Skin epidermis (tissue), 12 donors: ENCODE measurements at regions not wholly inside any gene's neighbourhood (a gene's known extent, or its start where the extent isn't known, plus 50 kb on each side); places are given as distances from the start of the nearest gene placed in this dataset.

Source experiments
- H3K27ac ChIP-seq, 21 experiments: fragments of 200-600 bp; sonication (generic) in 11 of 21; one replicate each; pipeline ENCODE4 v1.5.0; 2020; ENCODE audit warnings: mild to moderate bottlenecking in 3 of 21, inconsistent platforms in 2 of 21, moderate library complexity in 2 of 21
- H3K4me3 ChIP-seq, 7 experiments: fragments of 200-600 bp; sonication (generic) in 2 of 7; one replicate each; pipeline ENCODE4 v1.5.0; 2020; ENCODE audit warnings: inconsistent platforms in 2 of 7, mild to moderate bottlenecking in 2 of 7, moderate library complexity in 1 of 7

- Histone ChIP-seq H3K4me3 (no peak overlapping the region), H3K27ac (no peak overlapping the region)
These were observed 107.4 kb upstream of the MSX1 start for GRCh38 chr4:4752025-4752424.

- H3K4me3 ChIP-seq: no peak overlapping the region
- H3K27ac ChIP-seq: no peak overlapping the region
These were observed 109.3 kb upstream of the MSX1 start for GRCh38 chr4:4750187-4750586.

DNA sequence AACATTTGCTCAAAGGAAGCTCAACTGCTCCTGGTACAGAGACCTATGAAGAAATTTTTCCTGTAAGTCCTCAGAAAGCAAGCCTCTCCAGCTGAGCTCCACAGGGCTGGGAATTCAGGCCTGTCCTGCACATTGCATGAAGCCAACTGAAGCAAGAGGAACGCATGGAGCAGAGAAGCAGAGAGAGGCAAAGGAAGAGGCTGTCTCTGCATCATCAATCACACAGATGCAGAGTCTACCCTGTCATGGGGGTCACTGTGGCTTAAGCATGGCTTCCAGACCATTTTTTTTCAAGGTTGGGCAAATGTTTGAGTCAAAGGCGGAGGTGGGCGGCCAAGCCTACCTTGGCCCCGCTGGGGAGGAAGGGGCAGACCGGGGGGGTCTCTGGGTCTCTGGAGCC is 110.3 kb upstream of the MSX1 start:
- Histone ChIP-seq H3K27ac (no peak overlapping the region), H3K4me3 (no peak overlapping the region)

DNA sequence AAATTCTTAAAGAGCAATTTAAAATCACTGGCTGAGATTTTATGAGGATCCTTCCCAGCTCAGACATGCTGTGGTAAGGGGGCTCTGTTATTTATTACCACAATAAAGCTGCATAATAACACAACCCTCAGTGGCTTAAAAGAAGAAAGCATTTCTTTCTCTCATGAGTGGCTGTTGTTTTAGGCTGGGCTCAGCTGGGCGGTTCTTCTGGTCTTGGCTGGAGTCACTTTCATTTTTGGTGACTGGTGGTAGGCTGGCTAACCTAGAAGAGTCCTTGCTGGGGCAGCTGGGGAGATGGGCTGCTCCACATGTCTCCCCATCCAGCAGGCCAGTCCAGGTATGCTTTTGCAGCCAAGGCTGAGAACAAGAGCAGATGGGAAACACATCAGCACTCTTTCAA is 113.0 kb upstream of the MSX1 start:
- Histone ChIP-seq H3K27ac (no peak overlapping the region), H3K4me3 (no peak overlapping the region)

DNA sequence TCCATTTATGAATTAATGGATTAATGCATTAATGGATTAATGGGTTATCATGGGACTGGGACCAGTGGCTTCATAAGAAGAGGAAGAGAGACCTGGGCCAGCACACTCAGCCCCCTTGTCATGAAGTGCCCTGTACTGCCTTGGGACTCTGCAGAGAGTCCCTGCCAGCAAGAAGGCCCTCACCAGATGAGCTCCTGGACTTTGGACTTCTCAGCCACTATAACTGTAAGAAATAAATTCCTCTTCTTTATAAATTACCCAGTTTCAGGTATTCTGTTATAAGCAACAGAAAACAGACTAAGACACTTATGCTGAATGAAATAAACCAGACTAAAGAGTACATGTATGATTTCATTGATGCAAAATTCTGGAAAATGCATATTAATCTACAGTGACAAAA is 119.4 kb upstream of the MSX1 start:
- Histone ChIP-seq H3K27ac (no peak overlapping the region), H3K4me3 (no peak overlapping the region)

DNA sequence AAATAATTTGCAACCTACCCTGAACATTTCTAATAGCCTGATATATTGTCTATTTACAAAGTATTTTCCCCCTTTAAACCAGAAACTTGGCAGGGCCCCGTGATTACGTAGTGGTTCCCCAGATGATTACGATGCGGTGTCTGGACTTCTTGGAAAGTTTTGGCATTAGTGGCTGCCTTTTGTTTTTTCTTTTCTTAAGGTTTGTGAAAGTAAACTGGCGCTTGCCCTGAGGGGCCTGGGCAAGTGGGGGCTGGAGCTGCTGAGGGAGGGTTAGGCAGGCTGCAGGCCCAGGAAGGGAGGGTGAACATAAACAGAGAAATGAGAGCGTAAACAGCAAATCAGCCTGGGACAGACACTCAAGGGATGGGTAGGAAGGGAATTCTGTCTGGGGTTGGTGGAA is 123.6 kb upstream of the MSX1 start:
- Histone ChIP-seq H3K4me3 (no peak overlapping the region), H3K27ac (no peak overlapping the region)

- Histone ChIP-seq H3K4me3 (no peak overlapping the region), H3K27ac (peak overlapping the region in 1 of 21 experiments; percentile 48)
These were observed 124.2 kb upstream of the MSX1 start for GRCh38 chr4:4735136-4735750.

DNA sequence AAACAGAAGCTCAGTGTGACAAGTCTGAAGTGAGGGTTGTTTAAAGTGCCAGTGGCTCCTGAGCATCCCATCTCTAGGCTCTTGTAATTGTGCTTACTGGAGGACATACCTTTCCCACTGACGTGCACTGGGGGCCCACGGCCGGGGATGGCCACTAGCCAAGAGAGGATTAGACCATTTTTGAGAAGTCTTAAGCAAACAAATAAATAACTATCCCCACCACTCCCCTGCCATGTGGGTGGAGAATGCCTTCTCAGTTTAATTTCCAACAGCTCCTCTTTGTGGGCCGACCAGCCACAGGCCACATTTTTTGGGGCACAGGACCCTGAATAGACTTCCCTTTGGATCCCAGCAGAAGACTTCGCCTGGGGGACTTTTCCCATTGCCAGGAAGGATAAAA is 125.0 kb upstream of the MSX1 start:
- H3K27ac ChIP-seq: peak overlapping the region in 1 of 21 experiments; percentile 48
- no peak overlapping the region for H3K4me3 ChIP-seq

DNA sequence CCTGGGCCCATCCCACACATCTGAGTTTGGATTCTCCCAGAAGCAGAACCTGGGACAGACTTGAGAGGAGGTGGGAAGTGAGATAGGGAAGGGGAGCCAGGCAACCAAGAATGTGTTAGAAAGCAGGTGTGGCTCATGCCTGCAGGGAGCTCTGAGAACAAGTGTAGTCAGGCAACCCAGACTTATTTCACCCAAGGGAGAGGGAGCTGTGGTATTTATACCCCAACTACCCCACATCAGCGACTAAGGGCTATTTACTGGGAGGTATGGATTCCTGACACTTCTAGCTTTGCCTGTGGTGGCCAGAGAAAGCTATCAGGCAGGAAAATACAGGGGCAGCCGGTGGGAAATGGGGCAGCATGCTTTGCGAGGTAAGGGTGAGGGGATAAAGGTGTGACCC is 125.8 kb upstream of the MSX1 start:
- no peak overlapping the region for H3K27ac ChIP-seq

DNA sequence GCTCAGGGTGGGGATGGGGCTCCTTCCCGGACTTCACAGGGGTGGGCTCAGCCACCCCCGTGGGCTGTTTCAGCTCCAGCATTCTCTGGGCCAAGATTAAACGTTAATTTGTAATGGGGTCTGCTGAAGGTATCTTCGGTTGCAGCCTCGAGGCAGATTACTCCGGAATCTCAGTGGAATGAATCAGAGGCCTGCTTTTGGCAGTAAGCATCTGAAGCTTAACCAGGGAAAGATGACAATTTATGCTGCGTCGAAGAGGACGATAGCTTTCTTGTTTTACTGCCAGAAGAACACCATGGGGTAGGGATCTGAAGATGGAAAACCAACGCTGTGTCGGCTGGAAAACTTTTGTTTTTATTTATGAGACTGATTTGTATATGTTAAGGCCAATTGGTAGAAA is 129.2 kb upstream of the MSX1 start:
- H3K27ac ChIP-seq: no peak overlapping the region
- no peak overlapping the region for H3K4me3 ChIP-seq

More for the DNA sequence above, 125.8 kb upstream of the MSX1 start:
- H3K4me3 ChIP-seq: no peak overlapping the region

GRCh38 chr4:4729206-4729605 is 130.3 kb upstream of the MSX1 start:
- no peak overlapping the region for H3K4me3 ChIP-seq
- H3K27ac ChIP-seq: no peak overlapping the region

- H3K27ac ChIP-seq: no peak overlapping the region
- H3K4me3 ChIP-seq: no peak overlapping the region
These were observed 131.9 kb upstream of the MSX1 start for GRCh38 chr4:4727536-4727935.

DNA sequence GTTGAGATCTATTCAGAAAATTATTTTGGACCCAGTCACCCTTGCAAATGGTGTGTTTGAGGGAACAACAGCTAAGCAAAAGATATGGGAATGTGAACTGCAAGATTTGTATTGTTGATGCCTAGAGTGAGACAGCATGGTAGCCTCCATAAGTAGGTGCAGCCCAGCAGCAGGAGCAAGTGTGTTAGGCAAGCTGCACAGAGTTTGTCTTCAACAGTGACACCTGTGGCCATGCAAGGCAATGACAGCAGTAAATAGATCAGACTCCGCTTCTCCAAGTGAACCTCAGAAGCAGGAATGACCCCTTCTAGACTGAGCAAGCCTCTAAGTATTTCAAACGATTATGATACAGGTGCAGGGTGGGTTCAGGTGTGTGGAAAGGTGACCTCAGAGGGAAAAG is 133.4 kb upstream of the MSX1 start:
- Histone ChIP-seq H3K27ac (no peak overlapping the region), H3K4me3 (no peak overlapping the region)

GRCh38 chr4:4724321-4724720 is 135.1 kb upstream of the MSX1 start:
- Histone ChIP-seq H3K4me3 (no peak overlapping the region), H3K27ac (no peak overlapping the region)

DNA sequence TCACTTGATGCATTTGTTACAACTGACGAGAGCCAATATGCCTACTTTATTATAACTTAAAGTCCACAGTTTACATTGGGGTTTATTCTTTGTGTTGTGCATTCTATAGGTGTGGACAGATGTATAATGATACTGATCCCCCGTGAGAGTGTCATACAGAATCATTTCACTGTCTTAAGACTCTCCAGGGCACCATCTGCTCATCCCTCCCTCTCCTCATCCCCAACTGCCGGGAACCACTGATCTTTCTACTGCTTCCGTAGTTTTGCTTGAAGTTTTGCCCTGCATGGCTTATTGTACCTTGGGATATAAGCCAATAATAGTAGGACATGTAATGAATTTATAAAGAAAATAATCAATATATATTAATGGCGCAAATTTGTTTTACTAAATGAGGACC is 137.8 kb upstream of the MSX1 start:
- H3K4me3 ChIP-seq: no peak overlapping the region
- H3K27ac ChIP-seq: no peak overlapping the region

GRCh38 chr4:4720646-4721045 is 138.8 kb upstream of the MSX1 start:
- H3K4me3 ChIP-seq: no peak overlapping the region

DNA sequence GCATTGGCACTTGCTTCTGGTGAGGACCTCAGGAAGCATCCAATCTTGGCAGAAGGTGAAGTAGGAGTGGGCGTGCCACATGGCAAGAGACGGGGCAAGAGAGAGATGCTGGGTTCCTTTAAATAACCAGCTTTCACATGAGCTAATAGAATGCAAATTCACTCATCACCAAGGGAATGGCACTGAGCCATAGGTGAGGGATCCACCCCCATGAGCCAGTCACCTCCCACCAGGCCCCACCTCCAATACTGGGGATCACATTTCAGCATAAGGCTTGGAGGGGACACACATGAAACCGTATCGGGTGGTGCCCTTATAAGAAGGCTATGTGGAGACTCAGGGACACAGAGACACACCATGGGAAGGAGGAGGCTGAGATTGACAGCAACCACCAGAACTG is 140.0 kb upstream of the MSX1 start:
- no peak overlapping the region for H3K4me3 ChIP-seq
- no peak overlapping the region for H3K27ac ChIP-seq

More at GRCh38 chr4:4720646-4721045, 138.8 kb upstream of the MSX1 start:
- H3K27ac ChIP-seq: no peak overlapping the region

- H3K4me3 ChIP-seq: no peak overlapping the region
These were observed 141.8 kb upstream of the MSX1 start for GRCh38 chr4:4717692-4718091.

DNA sequence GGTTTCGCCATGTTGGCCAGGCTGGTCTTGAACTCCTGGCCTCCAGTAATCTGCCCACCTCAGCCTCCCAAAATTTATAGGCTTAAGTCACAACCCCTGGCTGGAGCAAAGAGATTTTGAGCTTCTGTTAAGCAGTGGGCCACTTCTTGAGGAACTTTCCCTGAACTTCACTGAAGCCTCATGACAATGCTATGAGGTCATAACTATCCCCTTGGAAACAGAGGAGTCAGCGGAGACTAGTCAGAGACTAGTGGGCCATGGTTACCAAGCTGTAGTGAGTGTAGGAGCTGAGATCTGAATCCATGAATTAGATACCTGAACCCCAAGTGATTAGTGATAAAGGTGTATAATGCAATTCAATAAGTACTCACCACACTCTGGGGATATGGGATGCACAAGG is 145.1 kb upstream of the MSX1 start:
- Histone ChIP-seq H3K4me3 (no peak overlapping the region), H3K27ac (no peak overlapping the region)

More at GRCh38 chr4:4717692-4718091, 141.8 kb upstream of the MSX1 start:
- no peak overlapping the region for H3K27ac ChIP-seq

DNA sequence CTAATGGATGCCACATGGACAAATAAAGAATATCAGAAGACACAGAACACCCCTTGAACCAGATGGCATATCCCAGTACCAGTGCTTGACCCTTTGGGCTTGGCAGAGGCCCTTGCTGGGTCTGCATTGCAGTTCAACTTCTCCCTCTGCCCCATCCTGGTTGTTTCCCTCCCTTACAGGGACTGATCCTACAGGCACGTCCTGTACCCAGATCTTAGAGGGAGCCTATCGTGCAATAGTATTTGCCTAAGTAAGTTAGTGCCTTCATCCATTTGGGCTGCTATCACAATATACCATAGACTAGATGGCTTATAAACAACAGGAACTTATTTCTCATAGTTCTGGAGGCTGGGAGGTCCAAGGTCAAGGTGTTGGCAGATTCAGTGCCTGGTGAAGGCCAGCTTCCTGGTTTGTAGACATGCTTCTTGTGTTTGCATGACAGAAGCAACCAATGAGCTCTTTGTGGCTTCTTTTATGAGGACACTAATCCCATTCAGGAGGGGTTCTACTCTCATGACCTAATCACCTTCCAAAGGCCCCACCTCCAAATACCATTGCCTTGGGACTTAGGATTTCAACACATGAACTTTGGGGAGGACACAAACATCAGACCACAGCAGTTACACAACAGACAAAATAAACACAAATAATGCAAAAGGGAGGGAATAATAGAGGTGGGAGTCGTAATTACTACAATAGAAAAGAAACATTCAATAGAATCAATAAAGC is 146.5 kb upstream of the MSX1 start:
- Histone ChIP-seq H3K4me3 (no peak overlapping the region), H3K27ac (no peak overlapping the region)

DNA sequence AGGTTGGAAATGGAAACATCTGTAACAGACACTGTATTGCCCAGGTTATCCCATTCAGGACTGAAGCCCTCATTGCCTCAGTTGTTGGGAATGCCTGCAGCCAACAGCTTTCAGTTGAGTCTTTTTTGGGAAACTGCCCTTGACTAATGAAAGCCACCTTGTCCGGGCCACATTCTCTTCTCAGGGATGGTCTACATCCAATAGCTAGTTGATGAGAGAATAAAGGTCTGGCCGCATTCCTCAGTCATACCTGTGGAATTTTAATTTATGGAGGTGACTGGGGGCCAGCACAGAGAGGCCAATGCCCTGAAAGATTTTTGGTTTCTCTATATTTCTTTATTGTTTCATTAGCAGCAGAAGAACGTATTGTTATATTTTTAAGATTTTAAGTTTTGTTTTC is 147.6 kb upstream of the MSX1 start:
- Histone ChIP-seq H3K4me3 (no peak overlapping the region), H3K27ac (no peak overlapping the region)

GRCh38 chr4:4709736-4710135 is 149.7 kb upstream of the MSX1 start:
- H3K27ac ChIP-seq: no peak overlapping the region
- H3K4me3 ChIP-seq: no peak overlapping the region
